ENCODE measurements at regions not wholly inside any gene's neighbourhood (a gene's known extent, or its start where the extent isn't known, plus 50 kb on each side); places are given as distances from the start of the nearest gene placed in this dataset.

DNA sequence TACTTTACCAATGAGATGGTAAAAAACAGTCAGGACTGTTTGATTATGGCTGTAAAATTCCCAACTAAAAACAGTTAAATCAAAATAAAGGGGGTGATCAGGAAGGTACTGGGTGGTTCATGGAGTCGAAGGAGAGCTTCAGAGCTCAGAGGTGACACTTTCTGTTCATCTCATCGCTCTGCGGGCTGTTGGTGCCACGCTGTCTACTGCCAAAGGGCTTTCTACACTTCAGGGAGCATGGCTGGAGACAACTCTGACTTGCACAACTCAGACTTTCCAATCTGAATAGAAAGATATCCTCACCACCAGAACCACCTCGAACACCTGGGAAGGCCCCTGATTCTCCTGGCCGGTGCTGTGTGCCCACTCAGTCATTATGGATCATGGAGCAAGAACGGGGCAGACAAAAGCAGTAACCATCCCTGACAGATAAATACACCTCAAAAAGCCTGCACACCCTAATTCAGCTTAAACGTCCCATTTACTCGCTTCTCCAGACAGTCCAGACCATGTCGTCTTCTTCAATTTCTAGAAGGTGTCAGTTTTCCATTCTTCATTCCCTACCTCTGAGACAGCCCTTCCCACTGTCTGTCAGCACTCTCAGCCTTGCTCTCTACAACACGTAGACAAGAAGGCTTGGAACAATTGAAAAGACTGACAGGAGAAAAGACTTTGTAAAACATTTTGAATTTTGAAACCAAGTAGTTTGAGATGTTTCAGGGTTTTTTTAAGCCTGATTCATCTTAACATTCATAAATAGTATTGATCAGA, 348.7 kb upstream of the NFE2L3 start:
- no peak for TF ChIP-seq CTCF (IDR thresholded peaks at IDR 0.05; ENCODE audit: low read depth, low read length, missing control alignments)
- H3K4me3 ChIP-seq (replicated peaks; ENCODE audit: low read depth, low read length), result no peak overlapping the region
- DNase-seq (ENCODE audit: extremely low read depth, low read depth), result no peak

DNA sequence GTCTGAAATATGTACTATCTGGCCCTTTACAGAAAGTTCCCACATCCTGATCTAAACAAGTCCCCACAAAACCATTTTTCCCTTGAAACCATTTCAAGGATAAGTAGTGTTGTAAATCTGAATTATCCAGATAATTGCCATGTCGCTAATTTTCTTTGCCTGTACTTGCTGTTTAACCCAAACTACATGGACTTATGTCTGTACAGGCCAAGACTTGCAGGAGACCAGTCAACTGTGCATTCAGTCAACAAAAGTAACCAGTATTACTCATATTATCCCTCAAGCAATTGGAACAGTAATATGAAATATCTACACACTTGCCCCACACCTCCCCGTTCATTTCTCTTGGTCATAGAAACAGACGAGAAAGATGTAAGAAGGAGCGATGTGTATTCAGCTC, 347.8 kb upstream of the NFE2L3 start:
- no peak for DNase-seq (ENCODE audit: extremely low read depth, low read depth)
- no peak overlapping the region for H3K4me3 ChIP-seq (replicated peaks; ENCODE audit: low read depth, low read length)
- no peak for TF ChIP-seq CTCF (IDR thresholded peaks at IDR 0.05; ENCODE audit: low read depth, low read length, missing control alignments)

GRCh38 chr7:25805027-25805687, 346.8 kb upstream of the NFE2L3 start:
- DNase-seq (ENCODE audit: extremely low read depth, low read depth), result no peak

DNA sequence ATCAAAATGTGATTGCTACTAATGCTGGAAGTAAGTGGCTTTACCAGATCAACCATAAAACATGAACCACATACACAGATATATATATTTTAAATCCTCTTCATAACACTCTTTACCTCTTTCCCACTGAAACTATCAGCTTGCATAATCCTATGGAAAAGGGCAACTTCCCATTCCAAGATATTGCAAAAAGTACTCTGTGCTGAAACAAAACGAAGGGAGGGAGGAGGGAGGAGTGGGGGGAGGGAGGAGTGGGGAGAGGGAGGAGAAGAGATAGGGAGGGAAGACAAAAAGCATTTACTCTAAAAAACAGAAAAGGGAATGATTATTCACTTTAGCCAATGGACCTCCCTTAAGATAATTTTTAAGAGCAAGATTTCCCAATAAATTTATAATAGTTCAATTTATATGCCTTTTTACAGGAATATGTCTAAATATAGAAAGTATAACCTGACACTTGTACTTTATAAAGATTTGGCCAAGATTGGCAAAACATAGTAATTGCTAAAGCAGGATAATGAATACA, 344.8 kb upstream of the NFE2L3 start:
- DNase-seq (ENCODE audit: extremely low read depth, low read depth), result no peak
- no peak for TF ChIP-seq CTCF (IDR thresholded peaks at IDR 0.05; ENCODE audit: low read depth, low read length, missing control alignments)
- no peak overlapping the region for H3K4me3 ChIP-seq (replicated peaks; ENCODE audit: low read depth, low read length)

More at GRCh38 chr7:25805027-25805687, 346.8 kb upstream of the NFE2L3 start:
- H3K4me3 ChIP-seq (replicated peaks; ENCODE audit: low read depth, low read length), result no peak overlapping the region
- no peak for TF ChIP-seq CTCF (IDR thresholded peaks at IDR 0.05; ENCODE audit: low read depth, low read length, missing control alignments)

DNA sequence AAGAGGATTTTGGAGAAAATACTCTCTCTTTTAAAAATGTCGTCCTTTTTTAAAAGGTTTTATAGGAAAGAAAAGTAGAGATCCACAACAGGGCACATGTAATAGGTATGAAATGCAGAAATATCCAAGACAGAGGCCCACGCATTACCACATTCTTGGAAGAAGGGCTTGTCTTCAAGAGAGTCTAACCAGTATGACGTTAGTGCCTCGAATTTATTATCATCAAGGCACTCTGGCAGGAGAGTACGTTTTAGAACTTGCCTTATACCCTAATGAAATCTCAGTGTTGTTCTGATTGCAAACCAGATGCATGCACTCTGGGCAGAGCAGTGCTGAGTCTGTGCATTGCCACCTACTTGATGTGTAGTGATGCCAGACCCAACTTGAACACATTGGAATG, 342.6 kb upstream of the NFE2L3 start:
- H3K4me3 ChIP-seq (replicated peaks; ENCODE audit: low read depth, low read length), result no peak overlapping the region
- TF ChIP-seq CTCF (IDR thresholded peaks at IDR 0.05; ENCODE audit: low read depth, low read length, missing control alignments), result no peak
- no peak for DNase-seq (ENCODE audit: extremely low read depth, low read depth)

DNA sequence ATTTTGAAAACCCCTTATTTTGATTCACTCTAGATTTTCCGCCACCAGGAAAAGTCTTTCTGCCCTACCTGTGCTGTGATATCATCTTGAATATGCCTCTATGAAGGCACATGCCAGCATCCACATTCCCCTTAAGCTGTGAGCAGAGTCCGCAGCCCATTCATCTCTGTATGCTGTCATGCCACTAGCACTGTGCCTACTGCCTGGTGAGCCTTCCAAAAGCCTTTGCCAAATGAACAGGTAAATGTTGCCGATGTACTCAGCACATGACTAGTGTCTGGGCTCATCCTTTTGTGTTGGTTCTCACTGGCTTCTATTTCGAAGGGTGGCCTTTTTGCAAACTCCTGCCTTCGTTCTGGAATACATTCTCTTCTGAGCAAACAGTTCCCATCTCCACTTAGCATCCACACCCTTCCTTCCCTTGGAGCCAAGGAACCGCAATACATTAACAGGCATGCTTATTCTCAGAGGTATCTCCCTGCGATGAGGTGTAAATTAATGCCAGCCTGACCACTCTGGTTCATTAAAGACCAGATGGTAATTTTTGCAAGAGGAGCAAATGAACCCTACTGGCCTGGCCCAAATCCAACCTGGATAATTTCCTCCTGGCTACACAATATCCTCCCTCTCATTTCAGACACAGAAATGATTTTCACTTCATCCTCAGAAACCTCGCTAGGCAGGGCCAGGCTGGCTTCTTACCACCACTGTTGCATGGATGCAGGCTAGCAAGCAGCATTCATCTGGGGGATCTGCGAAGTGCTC, 339.7 kb upstream of the NFE2L3 start:
- DNase-seq (ENCODE audit: extremely low read depth, low read depth), result no peak
- TF ChIP-seq CTCF (IDR thresholded peaks at IDR 0.05; ENCODE audit: low read depth, low read length, missing control alignments), result no peak
- H3K4me3 ChIP-seq (replicated peaks; ENCODE audit: low read depth, low read length), result no peak overlapping the region
